Left lung (tissue), 4 donors: ENCODE measurements at regions not wholly inside any gene's neighbourhood (a gene's known extent, or its start where the extent isn't known, plus 50 kb on each side); places are given as distances from the start of the nearest gene placed in this dataset.

Experiments used
- ATAC-seq: fragments of 200-7000 bp; cut with Tn5 transposase; one replicate; pipeline ENCODE4 v1.9.1; 2020; ENCODE audit warnings: moderate library complexity
- DNase-seq, 4 donors: peaks; one replicate each; pipeline ENCODE4 v3.0.0-alpha.2; 2013 to 2020
- H3K27ac ChIP-seq, 2 donors: fragments of 200-600 bp; sonication (generic) in 1 of 2; one replicate each; pipeline versions ENCODE4 v1.5.0 to v1.8.0; 2020 to 2021
- H3K27me3 ChIP-seq, 2 donors: fragments of 200-600 bp; sonication (generic) in 1 of 2; one replicate each; pipeline versions ENCODE4 v1.5.0 to v1.8.0; 2020 to 2021
- H3K36me3 ChIP-seq, 2 donors: fragments of 200-600 bp; sonication (generic) in 1 of 2; one replicate each; pipeline versions ENCODE4 v1.5.0 to v1.8.0; 2020 to 2021
- H3K4me1 ChIP-seq, 2 donors: fragments of 200-600 bp; one replicate each; pipeline ENCODE4 v1.8.0; 2021
- H3K4me3 ChIP-seq, 2 donors: fragments of 200-600 bp; sonication (generic) in 1 of 2; one replicate each; pipeline versions ENCODE4 v1.5.0 to v1.8.0; 2020 to 2021; ENCODE audit warnings: mild to moderate bottlenecking in 1 of 2
- H3K9me3 ChIP-seq, 2 donors: fragments of 200-600 bp; sonication (generic) in 1 of 2; one replicate each; pipeline versions ENCODE4 v1.5.0 to v1.8.0; 2020 to 2021
- CTCF ChIP-seq, 2 donors: fragments of 200-600 bp; sonication (generic) in 1 of 2; IDR thresholded peaks; one replicate each; pipeline versions ENCODE4 v1.5.0 to v1.8.0; 2021; ENCODE audit warnings: antibody characterized with exemption in 2 of 2
- intact Hi-C, 2 donors: fragments of 100-400 bp; cut with DNase I; formaldehyde crosslinking; loops; one replicate each; pipeline versions ENCODE4 v1.11.2 to v1.14.2; 2022
- donor health status: DM: no; HTN: yes; CAD: no.
- donor health status: DM: no; HTN: no; CAD: no.

- H3K36me3 ChIP-seq: no peaks in the 10 kb centered on the region
- H3K4me1 ChIP-seq: no peaks in the 10 kb centered on the region
- ATAC-seq (no peak), DNase-seq (no peak)
- H3K4me3 ChIP-seq: no peak overlapping the region
- no peak overlapping the region for H3K27ac ChIP-seq
- no peaks in the 10 kb centered on the region for H3K27me3 ChIP-seq
- H3K9me3 ChIP-seq: no peaks in the 10 kb centered on the region
- no peak for TF ChIP-seq CTCF (IDR thresholded peaks at IDR 0.05)
- intact Hi-C loops: no loop called here
Measured at GRCh38 chr11:41983475-41983874, 524.0 kb upstream of the LRRC4C start.

- Histone ChIP-seq H3K36me3 (no peaks in the 10 kb centered on the region), H3K27ac (no peak overlapping the region), H3K4me3 (no peak overlapping the region), H3K27me3 (no peaks in the 10 kb centered on the region), H3K9me3 (no peaks in the 10 kb centered on the region), H3K4me1 (no peaks in the 10 kb centered on the region)
- DNase-seq (no peak), ATAC-seq (no peak)
- intact Hi-C loops: no loop called here
- TF ChIP-seq CTCF (IDR thresholded peaks at IDR 0.05): no peak
Measured at GRCh38 chr11:41984023-41984422, 524.6 kb upstream of the LRRC4C start.

DNA sequence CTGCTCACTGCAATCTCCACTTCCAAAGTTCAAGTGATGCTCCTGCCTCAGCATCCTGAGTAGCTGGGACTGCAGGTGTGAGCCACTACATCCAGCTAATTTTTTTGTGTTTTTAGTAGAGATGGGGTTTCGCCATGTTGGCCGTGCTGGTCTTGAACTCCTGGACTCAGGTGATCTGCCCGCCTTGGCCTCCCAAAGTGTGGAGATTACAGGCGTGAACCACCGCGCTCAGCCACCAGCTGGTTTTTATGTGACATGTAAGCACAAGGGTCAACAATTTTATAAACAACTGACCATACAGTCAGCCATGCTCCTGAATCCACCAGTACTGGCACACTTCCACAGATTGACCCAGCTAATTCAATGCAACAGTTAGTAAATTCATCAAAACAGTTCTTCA is 526.3 kb upstream of the LRRC4C start:
- Histone ChIP-seq H3K27ac (no peak overlapping the region), H3K4me1 (no peaks in the 10 kb centered on the region), H3K27me3 (no peaks in the 10 kb centered on the region), H3K9me3 (no peaks in the 10 kb centered on the region), H3K4me3 (no peak overlapping the region), H3K36me3 (no peaks in the 10 kb centered on the region)
- TF ChIP-seq CTCF (IDR thresholded peaks at IDR 0.05): no peak
- no peak for DNase-seq
- intact Hi-C loops: no loop called here
- no peak for ATAC-seq

DNA sequence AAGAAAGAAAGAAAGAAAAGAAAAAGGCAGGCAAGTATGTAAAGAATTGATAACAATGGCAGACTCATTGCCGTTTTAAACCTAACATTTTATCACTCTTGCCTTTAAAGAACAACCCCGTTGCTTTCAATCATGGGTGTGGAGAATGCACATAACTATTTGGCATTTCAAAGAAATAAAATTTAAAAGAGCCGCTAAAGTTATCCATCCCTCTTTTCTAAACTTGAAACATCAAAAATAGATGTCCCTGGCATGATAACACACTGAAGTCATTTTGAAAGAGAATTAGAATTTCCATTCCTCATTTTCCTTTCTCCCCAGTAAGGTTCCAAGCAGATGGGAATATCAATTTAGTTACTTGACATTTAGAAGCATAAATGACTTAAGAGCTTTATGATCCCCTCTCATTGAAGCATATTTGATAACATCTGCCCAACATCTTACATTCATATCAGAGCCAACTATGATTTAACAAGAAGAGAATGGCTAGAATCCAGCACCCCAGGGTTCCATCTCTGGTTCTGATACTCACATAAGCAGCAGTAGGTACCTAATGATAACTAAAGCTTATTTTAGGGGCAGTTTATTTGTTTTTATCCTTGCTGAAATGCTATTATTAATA is 529.6 kb upstream of the LRRC4C start:
- TF ChIP-seq CTCF (IDR thresholded peaks at IDR 0.05): no peak
- H3K4me3 ChIP-seq: no peak overlapping the region
- DNase-seq (no peak), ATAC-seq (no peak)
- H3K27ac ChIP-seq: no peak overlapping the region
- intact Hi-C loops: no loop called here
- no peaks in the 10 kb centered on the region for H3K36me3 ChIP-seq
- H3K27me3 ChIP-seq: no peaks in the 10 kb centered on the region
- H3K4me1 ChIP-seq: no peaks in the 10 kb centered on the region
- no peaks in the 10 kb centered on the region for H3K9me3 ChIP-seq

DNA sequence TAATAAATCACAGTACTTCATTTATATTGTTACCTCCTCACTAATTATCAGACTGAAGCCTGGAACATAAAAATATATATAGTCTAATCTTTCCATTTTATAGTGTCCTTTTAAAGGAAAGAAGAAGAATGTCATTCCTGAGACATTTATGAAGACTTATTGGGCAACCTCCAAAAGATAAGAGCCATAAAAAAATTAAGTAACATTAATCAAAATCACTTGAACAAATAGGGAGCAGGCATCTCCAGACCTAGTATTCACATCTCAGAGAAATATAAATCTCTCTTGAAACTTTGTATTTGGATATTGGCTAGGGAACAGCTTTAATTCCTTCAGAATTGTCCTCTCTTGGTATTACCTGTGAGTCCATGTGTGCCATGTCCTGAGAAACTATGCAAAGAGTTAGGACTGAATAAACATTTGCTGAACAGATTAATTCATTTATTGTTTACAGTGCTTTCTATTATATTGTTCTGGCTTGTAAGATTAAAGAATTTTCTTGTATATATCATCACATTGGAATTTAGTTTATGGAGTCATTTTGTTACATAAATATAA is 530.5 kb upstream of the LRRC4C start:
- Histone ChIP-seq H3K4me3 (no peak overlapping the region), H3K27me3 (no peaks in the 10 kb centered on the region), H3K27ac (no peak overlapping the region), H3K36me3 (no peaks in the 10 kb centered on the region), H3K4me1 (no peaks in the 10 kb centered on the region), H3K9me3 (no peaks in the 10 kb centered on the region)
- ATAC-seq (no peak), DNase-seq (no peak)
- no peak for TF ChIP-seq CTCF (IDR thresholded peaks at IDR 0.05)
- intact Hi-C loops: no loop called here
